OCI-LY1 (cell line): ENCODE measurements at regions not wholly inside any gene's neighbourhood (a gene's known extent, or its start where the extent isn't known, plus 50 kb on each side); places are given as distances from the start of the nearest gene placed in this dataset.

Experiments
- H2AFZ ChIP-seq: fragments of 200-600 bp; sonication (generic), shearing (Covaris generic); 2 replicates; pipeline ENCODE4 v1.6.0; 2014; ENCODE audit warnings: antibody characterized with exemption, mild to moderate bottlenecking, low read length
- H3F3A ChIP-seq: fragments of 200-600 bp; sonication (generic), shearing (Covaris generic); 2 replicates; pipeline ENCODE4 v1.6.0; 2014; ENCODE audit warnings: mild to moderate bottlenecking, antibody characterized with exemption, low read length, moderate library complexity; ENCODE audit not compliant: insufficient read depth
- H3K27ac ChIP-seq: fragments of 200-600 bp; sonication (generic); 2 replicates; pipeline ENCODE4 v1.5.1; 2014; ENCODE audit warnings: low read length, mixed run types, mild to moderate bottlenecking, low read depth; ENCODE audit not compliant: poor library complexity, severe bottlenecking
- H3K27me3 ChIP-seq: fragments of 200-600 bp; sonication (generic); 2 replicates; pipeline ENCODE4 v1.6.0; 2014; ENCODE audit warnings: antibody characterized with exemption, mild to moderate bottlenecking, low read length, moderate library complexity; ENCODE audit not compliant: insufficient read depth
- H3K36me3 ChIP-seq: fragments of 200-600 bp; sonication (generic); 2 replicates; pipeline ENCODE4 v1.6.1; 2014; ENCODE audit warnings: mild to moderate bottlenecking, antibody characterized with exemption, low read length, moderate library complexity, mixed read lengths; ENCODE audit not compliant: insufficient read depth
- H3K4me1 ChIP-seq: fragments of 200-600 bp; sonication (generic); 2 replicates; pipeline ENCODE4 v1.5.1; 2014; ENCODE audit warnings: mild to moderate bottlenecking, low read length, moderate library complexity; ENCODE audit not compliant: insufficient read depth, severe bottlenecking
- H3K4me2 ChIP-seq: fragments of 200-600 bp; sonication (generic), shearing (Covaris generic); 2 replicates; pipeline ENCODE4 v1.6.1; 2014; ENCODE audit warnings: low read length
- H3K4me3 ChIP-seq: fragments of 200-600 bp; sonication (generic); 2 replicates; pipeline ENCODE4 v1.5.1; 2014; ENCODE audit warnings: low read length, low read depth, mild to moderate bottlenecking, mixed read lengths; ENCODE audit not compliant: poor library complexity, severe bottlenecking
- H3K79me2 ChIP-seq: fragments of 200-600 bp; shearing (Covaris generic); 2 replicates; pipeline ENCODE4 v1.6.1; 2016; ENCODE audit warnings: mixed run types, low read length, mixed read lengths; ENCODE audit not compliant: insufficient read depth
- H3K9ac ChIP-seq: fragments of 200-600 bp; sonication (generic), shearing (Covaris generic); 2 replicates; pipeline ENCODE4 v1.6.1; 2014; ENCODE audit warnings: mild to moderate bottlenecking, low read length, mixed read lengths
- H3K9me2 ChIP-seq: fragments of 200-600 bp; sonication (generic), shearing (Covaris generic); 2 replicates; pipeline ENCODE4 v1.6.1; 2014; ENCODE audit warnings: low read depth, mild to moderate bottlenecking, low read length, mixed read lengths
- H3K9me3 ChIP-seq: fragments of 200-600 bp; shearing (Covaris generic); 2 replicates; pipeline ENCODE4 v1.6.1; 2014; ENCODE audit warnings: low read length, mixed read lengths
- H4K20me1 ChIP-seq: fragments of 200-600 bp; sonication (generic), shearing (Covaris generic); 2 replicates; pipeline ENCODE4 v1.6.0; 2016; ENCODE audit warnings: mild to moderate bottlenecking, low read length; ENCODE audit not compliant: insufficient read depth
- CTCF ChIP-seq: fragments of 200-600 bp; sonication (generic), shearing (Covaris generic); IDR thresholded peaks from 2 replicates; pipeline ENCODE4 v1.5.1; 2017; ENCODE audit warnings: mild to moderate bottlenecking, antibody characterized with exemption, low read length, moderate library complexity, mixed read lengths
- EZH2 ChIP-seq: fragments of 200-600 bp; sonication (generic), shearing (Covaris generic); IDR thresholded peaks from 2 replicates; pipeline ENCODE4 v1.8.0; 2017; ENCODE audit warnings: borderline replicate concordance, mixed run types, mild to moderate bottlenecking, antibody characterized with exemption, low read length, moderate library complexity, mixed read lengths

- H3K9ac ChIP-seq = no peak overlapping the region
- H3K4me1 ChIP-seq = no peaks in the 10 kb centered on the region
- H3K27ac ChIP-seq = no peak overlapping the region
- no peak overlapping the region for H2AFZ ChIP-seq
- no peaks in the 10 kb centered on the region for H3K79me2 ChIP-seq
- peaks cover 10% of the 10 kb centered on the region for H3K27me3 ChIP-seq
- H3F3A ChIP-seq = no peaks in the 10 kb centered on the region
- no peak overlapping the region for H3K4me2 ChIP-seq
- no peaks in the 10 kb centered on the region for H3K9me2 ChIP-seq
- H3K9me3 ChIP-seq = no peaks in the 10 kb centered on the region
- no peak for TF ChIP-seq EZH2
- no peak for TF ChIP-seq CTCF
- no peaks in the 10 kb centered on the region for H4K20me1 ChIP-seq
- no peaks in the 10 kb centered on the region for H3K36me3 ChIP-seq
- H3K4me3 ChIP-seq = no peak overlapping the region
Observed at GRCh38 chr2:238505119-238505891, 78.6 kb downstream of the ASB1 start.

- TF ChIP-seq EZH2 = no peak
- TF ChIP-seq CTCF = no peak
- no peak overlapping the region for H3K9ac ChIP-seq
- H3K4me2 ChIP-seq = no peak overlapping the region
Observed at GRCh38 chr2:238505892-238506280, 79.2 kb downstream of the ASB1 start.

GRCh38 chr2:238506371-238507068, 79.8 kb downstream of the ASB1 start:
- Histone ChIP-seq H3K27me3 (peaks cover 10% of the 10 kb centered on the region), H3K9me3 (no peaks in the 10 kb centered on the region), H4K20me1 (no peaks in the 10 kb centered on the region), H2AFZ (no peak overlapping the region), H3K36me3 (no peaks in the 10 kb centered on the region), H3K4me2 (no peak overlapping the region), H3K79me2 (no peaks in the 10 kb centered on the region), H3K4me3 (no peak overlapping the region), H3F3A (no peaks in the 10 kb centered on the region), H3K4me1 (no peaks in the 10 kb centered on the region), H3K27ac (no peak overlapping the region), H3K9me2 (no peaks in the 10 kb centered on the region), H3K9ac (no peak overlapping the region)
- TF ChIP-seq EZH2 (no peak), CTCF (no peak)

More at GRCh38 chr2:238505892-238506280, 79.2 kb downstream of the ASB1 start:
- Histone ChIP-seq H3K4me1 (no peaks in the 10 kb centered on the region), H4K20me1 (no peaks in the 10 kb centered on the region), H3K9me3 (no peaks in the 10 kb centered on the region), H3K4me3 (no peak overlapping the region), H3F3A (no peaks in the 10 kb centered on the region), H2AFZ (no peak overlapping the region), H3K36me3 (no peaks in the 10 kb centered on the region), H3K27ac (no peak overlapping the region), H3K9me2 (no peaks in the 10 kb centered on the region), H3K79me2 (no peaks in the 10 kb centered on the region), H3K27me3 (peaks cover 10% of the 10 kb centered on the region)
